ENCODE measurements at regions not wholly inside any gene's neighbourhood (a gene's known extent, or its start where the extent isn't known, plus 50 kb on each side); places are given as distances from the start of the nearest gene placed in this dataset.
"Not testable (repeated sequence)": the region's sequence is repeated elsewhere in the genome, so short reads cannot be mapped to it uniquely, and the experiment has no call there.

DNA sequence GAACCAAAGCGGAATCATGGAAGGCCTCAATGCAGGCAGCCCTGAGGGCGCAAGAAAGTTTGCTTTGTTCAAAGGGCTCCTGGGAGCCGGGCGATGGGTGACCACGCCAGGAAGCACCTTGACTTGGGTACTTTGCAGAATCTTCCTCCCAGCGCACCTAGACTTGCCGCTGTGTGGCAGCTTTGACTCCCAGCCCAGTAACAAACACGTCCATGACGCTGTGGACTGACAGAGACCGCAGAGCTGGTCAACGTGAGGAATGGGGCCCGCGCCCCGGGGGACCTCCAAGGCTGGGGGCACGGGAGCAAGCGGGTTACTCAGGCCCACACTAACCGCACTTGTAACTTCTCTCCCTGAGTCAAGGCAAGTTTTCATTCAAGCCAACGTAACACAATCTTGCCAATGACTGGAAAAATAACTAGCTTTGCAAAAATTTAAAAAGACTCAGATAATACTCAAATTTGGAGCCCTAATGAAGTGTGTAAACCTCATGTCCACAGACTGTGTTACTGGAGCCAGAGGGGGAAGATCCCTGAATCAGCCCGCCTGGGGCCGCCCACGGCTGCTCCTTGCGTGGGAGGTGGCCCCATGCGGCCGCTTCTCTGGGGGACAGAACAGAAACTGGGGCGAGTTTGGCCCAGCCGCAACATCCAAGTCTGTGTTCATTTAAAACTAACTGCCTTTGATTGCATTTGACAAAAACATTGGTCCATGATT lies 130.8 kb downstream of the DNAJB6 start:
- DNase-seq (ENCODE audit: low spot score) = no peak

DNA sequence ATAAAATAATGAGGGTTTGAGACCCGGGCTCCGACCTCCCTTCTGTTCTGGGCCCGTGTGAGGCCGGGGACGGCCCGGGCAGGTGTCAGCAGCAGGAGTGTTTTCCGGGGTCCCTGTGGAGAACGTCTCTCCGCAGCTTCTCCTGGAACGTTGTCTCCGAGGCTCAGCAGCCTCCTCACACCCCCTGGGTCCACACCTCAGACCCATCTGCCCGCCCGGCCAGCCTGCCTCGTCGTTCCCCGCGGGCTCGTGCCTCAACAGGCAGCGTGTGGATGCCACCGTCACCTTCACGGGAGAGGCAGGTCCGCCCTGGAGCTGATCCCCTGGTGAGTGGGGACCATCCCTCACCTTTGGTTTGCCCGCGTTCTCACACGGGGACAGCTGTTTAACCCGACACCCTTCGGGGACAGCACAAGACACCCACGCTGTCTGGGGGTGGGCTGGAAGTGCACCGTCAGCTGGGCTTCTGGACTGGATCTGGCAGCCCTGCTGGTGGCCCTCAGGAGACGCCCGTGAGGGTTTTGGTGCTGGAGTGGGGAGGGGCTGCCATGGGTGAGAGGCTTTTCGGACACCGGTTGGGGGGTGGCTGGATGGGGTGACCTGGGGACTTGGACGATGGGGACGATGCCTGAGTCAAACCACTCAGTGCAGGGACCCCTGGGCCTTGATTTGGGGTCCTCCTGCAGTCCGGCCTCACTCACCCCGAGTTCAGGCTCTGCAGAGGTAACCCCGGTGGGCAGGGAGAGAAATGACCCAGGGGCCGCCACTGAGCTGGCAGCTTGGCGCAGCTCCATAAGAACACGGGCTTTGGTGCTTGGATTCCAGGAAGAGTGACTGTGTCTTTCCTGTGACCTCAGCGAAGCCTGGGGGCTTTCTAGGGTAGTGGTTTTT lies 131.7 kb downstream of the DNAJB6 start:
- DNase-seq (ENCODE audit: low spot score) = no peak

DNA sequence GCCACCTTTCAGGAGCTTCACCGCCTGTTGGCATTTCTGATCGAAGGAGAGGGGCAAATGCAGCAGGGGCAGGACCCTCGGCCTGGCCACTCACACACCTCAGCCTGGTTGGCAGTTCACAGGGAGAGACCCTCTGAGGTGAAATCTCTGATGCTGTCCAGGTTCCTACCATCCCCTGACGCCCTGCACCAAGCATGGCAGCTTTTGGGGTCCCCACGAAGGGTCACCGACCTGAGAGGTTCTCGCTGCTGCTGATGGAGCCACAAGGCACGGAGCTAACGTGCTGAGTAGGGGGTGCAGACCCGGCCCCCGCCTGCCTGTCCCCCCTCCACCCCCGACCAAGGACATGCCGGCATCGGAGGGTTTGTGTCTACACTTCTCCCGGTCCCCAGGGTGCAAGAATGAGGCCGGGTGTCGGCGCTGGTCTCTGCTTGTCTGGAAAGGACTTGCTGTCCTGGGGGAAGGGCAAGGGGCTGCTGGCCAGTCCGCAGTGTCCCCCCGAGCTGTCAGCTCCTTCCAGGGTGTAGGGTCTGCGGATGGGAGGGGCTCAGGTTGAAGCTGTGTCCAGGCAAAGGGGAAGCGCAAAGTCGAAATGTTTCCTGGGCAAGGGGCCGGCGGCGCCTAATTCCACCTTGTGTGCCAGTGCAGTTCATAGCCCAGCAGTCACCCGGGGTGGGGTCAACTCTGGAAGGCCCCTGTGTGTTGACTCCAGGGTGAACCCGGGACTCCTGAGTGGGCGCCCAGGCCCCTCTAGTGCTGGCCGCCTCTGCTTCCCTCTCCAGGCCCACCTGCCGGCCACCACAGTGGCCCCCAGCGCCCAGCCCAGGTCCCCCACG lies 132.6 kb downstream of the DNAJB6 start:
- no peak for DNase-seq (ENCODE audit: low spot score)

DNA sequence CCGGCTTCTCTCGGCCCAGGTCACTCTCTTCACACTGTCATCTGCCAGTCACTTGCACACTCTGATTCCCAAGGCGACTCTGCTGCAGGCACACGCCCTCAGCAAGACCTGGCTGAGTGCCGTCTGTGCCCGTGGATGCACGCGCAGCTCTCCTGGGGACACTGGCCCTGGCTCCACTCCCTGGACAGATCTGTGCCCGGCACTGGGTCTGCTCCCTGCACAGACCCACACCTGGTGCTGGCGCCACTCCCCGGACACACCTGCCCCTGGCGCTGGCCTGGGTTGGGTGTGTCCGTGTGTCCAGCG lies 133.2 kb downstream of the DNAJB6 start:
- no peak for DNase-seq (ENCODE audit: low spot score)

DNA sequence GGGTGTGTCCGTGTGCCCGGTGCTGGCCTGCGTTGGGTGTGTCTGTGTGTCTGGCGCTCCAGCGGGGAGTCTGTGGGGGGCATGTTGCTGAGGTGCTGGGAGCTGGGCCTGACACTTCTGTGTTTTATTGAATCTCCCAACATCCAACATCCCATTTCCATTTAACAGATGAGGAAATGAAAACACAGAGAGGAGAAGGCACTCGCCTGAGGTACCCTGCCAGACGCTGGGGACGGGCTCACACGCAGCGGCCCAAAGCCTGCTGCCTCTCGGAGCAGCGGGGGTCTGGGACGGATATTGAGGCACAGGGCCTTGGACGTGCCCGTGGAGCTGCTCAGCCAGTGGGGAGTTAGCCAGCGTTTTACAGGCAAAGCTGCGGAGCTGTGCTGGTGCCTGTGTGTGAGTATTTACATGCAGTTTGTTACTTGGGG lies 133.9 kb downstream of the DNAJB6 start:
- no peak for DNase-seq (ENCODE audit: low spot score)

DNA sequence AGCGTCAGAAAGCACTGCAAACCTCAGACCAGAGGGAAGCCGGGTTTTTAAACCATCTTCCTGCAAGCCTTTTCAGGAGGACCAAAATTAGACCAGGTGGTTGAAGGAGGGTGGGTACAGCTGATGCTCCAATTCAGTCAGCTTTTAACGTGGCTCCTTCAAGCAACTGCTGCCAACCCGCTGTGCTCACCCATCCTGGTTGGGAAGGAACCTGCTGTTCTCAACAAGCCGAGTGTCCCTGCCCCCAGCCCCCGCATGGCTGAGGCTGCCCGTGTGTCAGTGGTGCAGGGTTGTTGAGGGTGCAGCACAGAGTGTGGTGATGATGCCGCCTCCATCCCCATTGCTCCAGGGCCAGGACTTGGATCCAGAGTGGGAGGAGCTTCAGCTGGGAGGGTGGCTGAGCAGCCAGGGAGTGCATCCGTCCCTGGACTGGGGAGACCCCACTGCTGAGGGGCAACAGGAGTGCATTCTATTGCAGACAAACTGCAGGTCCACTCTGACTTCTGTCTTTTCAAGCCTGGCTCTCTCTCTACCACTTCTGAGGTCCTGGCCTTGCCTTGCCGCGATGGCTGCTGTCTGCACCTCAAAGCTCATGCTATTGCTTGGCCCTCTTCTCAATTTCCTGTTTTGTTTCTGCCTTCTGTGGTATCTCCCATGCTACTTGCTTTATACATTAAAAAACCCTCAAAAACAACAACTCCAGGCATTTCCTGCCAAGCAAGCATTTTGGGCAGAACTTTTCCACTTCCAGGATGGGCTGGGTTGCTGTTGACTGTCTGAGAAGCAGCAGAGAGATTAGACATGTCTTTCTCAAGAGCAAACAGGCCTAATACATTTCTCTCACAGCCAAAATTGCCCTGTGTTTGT lies 134.7 kb downstream of the DNAJB6 start:
- no peak for DNase-seq (ENCODE audit: low spot score)

DNA sequence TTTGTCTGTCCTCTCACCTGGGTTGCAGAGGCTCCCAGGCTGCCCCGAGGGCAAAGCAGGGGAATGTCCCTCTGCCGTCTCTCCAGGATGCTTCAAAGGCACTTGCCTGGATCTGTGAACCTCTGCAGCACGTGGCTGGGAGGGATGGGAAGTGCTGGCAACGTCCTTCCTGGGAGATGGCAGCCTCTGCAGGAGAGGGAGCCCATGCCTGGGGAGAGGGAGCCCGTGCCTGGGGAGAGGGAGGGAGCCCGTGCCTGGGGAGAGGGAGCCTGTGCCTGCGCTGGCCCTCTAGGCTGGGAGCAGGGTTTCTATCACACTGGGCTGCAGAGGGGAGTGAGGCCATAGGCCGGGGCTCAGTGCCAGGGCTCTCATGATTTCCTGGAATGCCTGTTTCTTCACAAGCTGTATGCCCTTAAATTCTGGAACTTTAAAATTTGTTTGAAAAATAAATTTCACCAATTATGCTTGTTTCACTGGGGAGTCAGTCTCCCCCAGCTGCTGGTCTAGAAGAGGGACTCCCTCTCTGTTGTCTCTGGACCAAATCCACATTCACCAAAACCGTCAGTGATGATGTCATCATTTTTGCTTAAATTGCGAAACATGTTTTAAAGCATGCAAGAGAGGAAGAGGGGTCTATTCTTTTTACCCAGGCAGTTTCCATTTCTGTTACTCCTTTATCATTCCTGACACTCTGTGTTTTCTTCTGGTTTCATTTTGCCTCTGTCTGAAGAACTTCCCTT lies 135.7 kb downstream of the DNAJB6 start:
- DNase-seq (ENCODE audit: low spot score) = no peak

DNA sequence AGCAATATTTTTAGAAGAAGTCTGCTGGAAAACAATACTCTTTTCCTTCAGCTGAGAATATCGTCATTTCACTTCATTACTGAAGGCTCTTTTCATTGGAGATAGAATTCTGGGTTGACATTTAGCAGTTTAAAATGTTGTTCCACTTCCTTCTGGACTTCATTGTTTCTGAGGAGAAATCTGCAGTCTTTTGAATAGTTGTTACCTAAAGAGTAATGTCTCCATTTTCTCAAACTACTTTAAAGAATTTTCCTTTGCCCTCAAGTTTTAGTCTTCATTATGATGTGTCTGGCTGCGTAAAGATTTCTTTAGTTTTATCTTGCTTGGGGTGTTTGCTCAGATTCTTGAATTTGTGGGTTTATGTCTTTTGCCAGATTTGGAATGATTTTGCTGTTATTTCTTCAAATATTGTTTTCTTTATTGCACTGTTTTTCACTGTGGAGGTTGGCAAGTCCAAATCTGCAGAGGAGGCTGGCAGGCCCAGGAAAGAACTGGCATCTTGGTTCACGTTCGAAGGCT lies 136.3 kb downstream of the DNAJB6 start:
- DNase-seq (ENCODE audit: low spot score) = no peak

DNA sequence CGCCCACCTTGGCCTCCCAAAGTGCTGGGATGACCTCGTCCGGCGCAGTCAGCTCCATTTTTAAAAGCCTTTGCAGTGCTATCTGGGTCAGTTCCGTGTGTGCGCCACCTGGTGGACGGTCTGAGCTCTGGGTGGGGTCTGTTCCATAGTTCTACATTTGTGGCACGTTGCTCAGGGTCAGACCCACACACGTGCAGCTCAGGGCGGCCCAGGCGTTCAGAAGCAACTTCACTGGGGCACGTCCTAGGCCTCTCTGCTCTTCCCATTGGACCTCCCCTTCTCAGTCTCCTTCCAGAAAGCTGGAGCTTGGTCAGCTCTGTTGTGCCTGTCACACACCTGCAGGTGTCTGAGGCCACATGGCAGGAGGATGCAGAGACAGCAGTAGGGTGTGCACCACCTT lies 137.9 kb downstream of the DNAJB6 start:
- peak; percentile 82 for DNase-seq (ENCODE audit: low spot score)

DNA sequence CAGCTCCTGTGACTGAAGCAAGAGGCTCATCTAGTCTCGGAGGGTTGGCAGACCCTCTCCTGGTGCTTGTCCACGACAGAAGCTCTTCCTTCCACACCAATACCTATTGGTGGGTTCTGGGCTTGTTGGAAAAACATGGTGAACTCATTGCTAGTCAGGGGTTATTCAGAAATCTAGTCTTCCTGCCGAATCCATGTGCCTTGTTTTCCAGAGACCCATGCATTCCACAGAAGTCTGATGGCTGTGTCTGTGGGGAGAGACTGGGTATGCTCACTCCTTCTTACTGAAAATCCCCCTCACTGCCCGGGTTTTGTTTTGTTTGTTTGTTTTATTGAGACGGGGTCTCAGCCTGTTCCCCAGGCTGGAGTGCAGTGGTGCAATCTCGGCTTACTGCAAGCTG lies 138.3 kb downstream of the DNAJB6 start:
- no peak for DNase-seq (ENCODE audit: low spot score)

DNA sequence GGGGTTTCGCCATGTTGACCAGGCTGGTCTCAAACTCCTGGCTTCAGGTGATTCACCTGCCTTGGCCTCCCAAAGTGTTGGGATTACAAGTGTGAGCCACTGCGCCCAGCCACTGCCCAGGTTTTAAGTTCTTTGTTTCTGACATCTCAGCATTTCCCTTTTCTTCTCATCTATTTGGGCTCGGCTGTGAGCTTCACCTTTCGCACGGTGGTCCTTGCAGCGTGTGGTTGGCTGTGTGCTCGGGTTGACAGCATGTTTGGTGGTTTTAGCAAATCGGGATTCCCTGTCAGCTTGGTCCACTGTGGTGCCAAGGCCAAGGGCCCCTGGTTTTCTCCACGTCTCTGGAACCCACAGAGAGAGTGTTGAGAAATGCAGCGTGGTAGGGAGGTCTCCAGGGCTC lies 138.8 kb downstream of the DNAJB6 start:
- no peak for DNase-seq (ENCODE audit: low spot score)

DNA sequence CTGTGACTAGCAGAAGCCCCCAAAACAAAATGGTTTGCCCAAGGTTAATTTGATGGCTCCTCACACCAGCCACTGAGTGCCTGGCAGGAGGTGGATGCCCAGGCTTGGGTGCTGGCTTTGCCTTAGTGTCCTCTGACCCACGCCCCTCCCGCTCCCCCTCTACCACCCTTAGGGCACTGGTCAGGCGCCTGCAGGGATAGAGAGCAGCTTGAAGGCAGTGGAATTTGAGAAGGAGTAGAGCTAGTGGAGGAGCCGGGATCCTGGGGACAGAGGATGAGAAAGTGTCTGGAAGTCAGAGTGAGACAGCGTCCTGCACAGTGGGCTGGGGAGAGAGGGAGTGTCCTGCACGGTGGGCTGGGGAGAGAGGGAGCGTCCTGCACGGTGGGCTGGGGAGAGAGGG lies 139.4 kb downstream of the DNAJB6 start:
- DNase-seq (ENCODE audit: low spot score) = no peak

DNA sequence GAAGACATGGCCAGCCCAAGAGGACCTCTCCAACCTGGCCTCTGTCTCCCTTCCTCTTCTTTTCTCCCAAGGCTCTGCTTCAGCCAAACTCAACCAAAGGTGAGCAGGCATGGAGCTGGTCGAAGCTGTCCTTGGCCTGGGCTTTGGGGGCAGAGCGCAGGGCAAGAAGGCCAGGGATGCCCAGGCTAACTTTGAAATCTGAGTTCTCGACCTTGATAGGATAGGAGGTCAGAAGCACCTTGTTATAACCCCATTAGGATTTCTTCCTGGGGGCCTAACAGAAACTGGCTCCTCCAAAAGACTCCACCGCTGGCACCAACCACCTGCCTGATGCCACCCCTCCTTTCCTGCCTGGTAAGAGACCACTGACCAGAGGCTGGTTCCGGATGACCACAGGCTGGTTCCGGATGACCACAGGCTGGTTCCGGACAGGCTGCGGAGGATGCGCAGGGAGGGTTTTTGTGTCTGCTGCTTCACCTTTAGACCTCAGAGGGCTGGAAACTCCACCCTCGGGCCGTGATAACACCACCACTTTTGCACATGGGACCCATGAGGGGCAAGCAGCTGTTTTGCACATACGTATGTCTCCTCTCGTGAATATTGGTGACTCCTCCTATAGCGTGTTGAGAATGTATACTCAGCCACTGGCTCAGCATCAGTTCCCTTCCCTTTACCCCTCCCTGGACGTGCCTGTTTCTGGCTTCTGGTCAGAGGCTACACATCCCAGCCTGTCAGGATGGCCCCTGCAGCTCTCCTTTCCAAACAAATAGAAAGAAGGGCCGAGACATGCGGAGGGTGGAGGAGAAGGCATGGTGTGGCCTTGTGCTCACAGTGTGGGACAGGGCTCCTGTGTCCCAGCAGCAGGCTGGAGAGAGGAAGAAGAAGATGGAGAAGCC lies 140.1 kb downstream of the DNAJB6 start:
- DNase-seq (ENCODE audit: low spot score) = no peak

DNA sequence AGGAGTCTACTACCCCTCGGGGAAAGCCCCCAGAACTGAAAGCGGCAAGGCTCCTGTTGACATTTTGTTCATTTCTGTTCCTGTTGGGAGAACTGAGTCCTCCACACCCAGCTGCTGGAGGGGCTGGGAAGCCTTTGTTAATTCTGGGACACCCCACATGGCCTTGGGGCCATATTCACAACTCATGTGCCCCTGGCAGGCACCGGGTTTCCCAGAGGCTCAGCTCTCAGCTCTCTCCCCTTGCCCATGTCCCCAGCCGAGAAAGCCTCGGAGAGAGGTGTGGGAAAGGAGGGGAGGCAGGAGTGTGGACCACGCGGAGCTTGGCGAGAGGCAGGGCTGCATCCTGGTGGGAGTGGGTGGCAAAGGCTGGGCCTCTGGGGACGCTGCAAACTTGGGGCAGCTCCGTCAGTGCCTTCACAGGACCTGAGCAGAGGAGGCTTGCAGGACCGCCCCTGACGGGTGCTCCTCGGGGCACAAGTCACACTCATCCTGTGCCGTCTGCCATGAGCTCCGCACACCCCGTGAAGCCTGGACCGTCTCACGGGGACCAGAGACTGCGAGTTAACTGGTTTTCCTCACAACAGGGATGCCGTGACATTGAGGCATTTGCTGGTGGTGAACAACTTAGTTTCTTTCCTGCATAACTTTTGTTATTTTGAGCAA lies 140.9 kb downstream of the DNAJB6 start:
- no peak for DNase-seq (ENCODE audit: low spot score)

DNA sequence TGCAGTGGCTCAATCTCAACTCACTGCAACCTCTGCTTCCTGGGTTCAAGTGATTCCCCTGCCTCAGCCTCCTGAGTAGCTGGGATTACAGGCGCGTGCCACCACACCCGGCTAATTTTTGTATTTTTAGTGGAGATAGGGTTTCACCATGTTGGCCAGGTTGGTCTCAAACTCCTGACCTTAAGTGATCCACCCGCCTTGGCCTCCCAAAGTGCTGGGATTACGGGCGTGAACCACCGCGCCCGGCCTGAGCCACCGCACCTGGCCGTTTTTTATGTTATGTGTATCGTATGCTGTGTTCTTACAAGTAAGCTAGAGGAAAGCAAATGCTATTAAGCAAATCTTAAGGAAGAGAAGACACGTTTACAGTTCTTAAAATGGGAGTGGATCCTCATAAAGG lies 141.8 kb downstream of the DNAJB6 start:
- not testable (repeated sequence) for DNase-seq (ENCODE audit: low spot score)

DNA sequence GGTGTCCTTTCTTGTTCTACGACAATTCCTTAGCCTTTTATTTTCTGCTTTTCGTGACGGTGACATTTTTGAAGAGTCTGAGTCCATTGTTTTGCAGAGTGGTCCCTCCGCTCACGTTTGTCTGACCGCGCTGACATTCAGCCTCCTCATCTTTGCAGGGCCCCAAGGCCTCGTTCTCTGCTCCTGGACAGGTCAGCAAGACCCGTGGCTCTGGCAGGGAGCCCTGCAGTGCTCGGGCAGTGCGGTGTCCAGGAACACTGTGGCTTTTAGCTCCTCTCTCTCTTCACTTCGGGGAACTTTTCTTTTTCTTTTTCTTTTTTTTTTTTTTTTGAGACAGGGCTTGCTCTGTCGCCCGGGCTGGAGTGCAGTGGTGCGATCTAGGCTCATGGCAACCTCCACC lies 142.5 kb downstream of the DNAJB6 start:
- no peak for DNase-seq (ENCODE audit: low spot score)

DNA sequence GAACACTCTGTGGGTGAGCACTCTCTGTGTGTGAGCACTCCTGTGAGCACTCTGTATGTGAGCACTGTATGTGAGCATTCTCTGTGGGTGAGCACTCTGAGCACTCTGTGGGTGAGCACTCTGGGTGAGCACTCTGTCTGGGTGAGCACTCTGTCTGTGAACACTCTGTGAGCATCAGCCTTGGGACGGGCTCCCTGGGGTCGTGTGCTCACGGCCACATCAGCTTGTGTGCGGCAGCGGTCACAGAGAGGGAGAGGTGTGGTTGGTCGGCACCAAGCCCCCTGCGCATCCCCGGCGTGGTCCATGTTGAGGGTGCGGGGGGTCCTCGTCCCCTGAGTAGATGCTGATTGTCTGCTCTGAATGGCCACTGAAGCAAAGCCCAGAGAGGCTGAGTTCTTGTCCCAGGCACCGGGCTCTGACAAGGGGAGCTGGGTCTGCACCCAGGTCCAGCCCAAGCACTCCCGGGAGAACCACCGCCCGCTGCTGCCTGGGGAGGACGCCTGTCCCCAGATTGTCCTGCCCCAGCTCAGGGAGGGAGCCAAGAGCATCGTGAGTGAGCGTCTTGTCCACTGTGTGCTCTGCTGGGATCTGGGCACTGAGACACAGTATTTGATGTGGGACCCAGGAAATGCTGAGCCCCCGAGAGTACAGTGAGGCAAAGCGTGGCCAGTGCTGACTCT lies 143.7 kb downstream of the DNAJB6 start:
- no peak for DNase-seq (ENCODE audit: low spot score)

DNA sequence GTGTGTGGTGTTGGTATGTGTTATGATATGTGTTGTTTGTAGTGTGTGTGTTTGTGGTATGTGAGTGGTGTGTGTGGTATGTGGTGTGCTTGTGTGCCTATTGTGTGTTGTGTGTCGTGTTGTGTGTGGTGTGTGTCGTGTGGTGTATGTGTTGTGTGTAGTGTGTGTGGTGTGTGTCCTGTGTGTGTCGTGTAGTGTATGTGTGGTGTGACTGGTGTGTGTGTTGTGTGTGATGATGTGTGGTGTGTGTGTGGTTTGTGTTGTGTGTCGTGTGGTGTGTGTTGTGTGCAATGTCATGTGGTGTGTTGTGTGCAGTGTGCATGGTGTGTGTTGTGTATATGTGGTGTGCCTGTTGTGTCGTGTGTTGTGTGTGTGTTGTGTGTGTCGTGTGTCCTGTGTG lies 144.6 kb downstream of the DNAJB6 start:
- DNase-seq (ENCODE audit: low spot score) = no peak

DNA sequence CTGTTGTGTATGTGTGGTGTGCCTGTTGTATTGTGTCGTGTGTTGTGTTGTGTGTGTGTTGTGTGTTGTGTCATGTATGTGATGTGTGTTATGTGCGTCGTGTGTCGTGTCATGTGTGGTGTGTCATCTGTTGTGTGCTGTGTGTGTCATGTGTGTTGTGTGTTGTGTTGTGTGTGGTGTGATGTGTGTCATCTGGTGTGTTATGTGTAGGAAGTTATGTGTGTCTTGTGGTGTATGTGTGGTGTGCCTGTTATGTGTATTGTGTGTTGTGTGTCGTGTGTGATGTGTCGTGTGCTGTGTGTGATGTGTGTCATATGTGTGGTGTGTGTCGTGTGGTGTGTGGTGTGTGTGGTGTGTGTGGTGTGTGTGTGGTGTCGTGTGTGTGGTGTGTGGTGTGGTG lies 145.2 kb downstream of the DNAJB6 start:
- DNase-seq (ENCODE audit: low spot score) = peak; percentile 19

All from NAMALWA (cell line).